ENCODE measurements at regions not wholly inside any gene's neighbourhood (a gene's known extent, or its start where the extent isn't known, plus 50 kb on each side); places are given as distances from the start of the nearest gene placed in this dataset.
A peak's percentile ranks its signal among the peaks of the same experiment; 100 is the strongest.

- H3K27ac ChIP-seq, result no peak overlapping the region
- intact Hi-C loops (cut with DNase I), result no loop called here
These were observed 98.9 kb upstream of the SLC5A12 start for GRCh38 chr11:26820739-26821138.

DNA sequence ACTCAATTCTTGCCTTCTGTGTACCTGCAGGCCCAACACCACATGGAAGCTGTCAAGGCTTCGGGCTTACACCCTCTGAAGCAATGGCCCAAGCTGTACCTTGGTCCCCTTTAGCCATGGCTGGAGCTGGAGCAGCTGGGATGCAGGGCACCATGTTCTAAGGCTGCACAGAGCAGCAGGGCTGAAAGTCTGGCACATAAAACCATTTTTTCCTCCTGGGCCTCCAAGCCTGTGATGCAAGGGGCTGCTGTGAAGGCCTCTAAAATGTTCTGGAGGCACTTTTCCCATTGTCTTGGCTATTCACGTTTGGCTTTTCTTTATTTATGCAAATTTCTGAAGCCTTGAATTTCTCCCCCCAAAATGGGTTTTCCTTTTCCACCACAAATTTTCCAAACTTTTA lies 102.1 kb upstream of the SLC5A12 start:
- no peak for DNase-seq
- no peak for TF ChIP-seq POLR2A (IDR thresholded peaks at IDR 0.05)
- peaks cover 0 to 33% (median 13%) of the 10 kb centered on the region in 12 donors for H3K9me3 ChIP-seq
- intact Hi-C loops (cut with DNase I), result no loop called here
- ATAC-seq, result no peak
- H3K27ac ChIP-seq, result no peak overlapping the region
- H3K4me3 ChIP-seq, result no peak overlapping the region
- H3K4me1 ChIP-seq, result no peaks in the 10 kb centered on the region
- 73 to 81% (median 78%) methylated on average over 2 of the region's 2 CpGs for whole genome bisulfite sequencing, 4 donors
- no peaks in the 10 kb centered on the region for H3K36me3 ChIP-seq
- no peaks in the 10 kb centered on the region for H3K27me3 ChIP-seq

More at GRCh38 chr11:26820739-26821138, 98.9 kb upstream of the SLC5A12 start:
- Histone ChIP-seq H3K9me3 (peaks cover 0 to 33% (median 13%) of the 10 kb centered on the region in 12 donors), H3K4me1 (no peaks in the 10 kb centered on the region), H3K36me3 (no peaks in the 10 kb centered on the region), H3K4me3 (no peak overlapping the region), H3K27me3 (no peaks in the 10 kb centered on the region)
- DNase-seq, result no peak
- ATAC-seq, result peak in 1 of 4 donors; percentile 64
- WGBS, 4 donors, result 33 to 90% (median 80%) methylated on average over 1 of the region's 1 CpG
- TF ChIP-seq, protein P1, sequence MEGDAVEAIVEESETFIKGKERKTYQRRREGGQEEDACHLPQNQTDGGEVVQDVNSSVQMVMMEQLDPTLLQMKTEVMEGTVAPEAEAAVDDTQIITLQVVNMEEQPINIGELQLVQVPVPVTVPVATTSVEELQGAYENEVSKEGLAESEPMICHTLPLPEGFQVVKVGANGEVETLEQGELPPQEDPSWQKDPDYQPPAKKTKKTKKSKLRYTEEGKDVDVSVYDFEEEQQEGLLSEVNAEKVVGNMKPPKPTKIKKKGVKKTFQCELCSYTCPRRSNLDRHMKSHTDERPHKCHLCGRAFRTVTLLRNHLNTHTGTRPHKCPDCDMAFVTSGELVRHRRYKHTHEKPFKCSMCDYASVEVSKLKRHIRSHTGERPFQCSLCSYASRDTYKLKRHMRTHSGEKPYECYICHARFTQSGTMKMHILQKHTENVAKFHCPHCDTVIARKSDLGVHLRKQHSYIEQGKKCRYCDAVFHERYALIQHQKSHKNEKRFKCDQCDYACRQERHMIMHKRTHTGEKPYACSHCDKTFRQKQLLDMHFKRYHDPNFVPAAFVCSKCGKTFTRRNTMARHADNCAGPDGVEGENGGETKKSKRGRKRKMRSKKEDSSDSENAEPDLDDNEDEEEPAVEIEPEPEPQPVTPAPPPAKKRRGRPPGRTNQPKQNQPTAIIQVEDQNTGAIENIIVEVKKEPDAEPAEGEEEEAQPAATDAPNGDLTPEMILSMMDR (IDR thresholded peaks at IDR 0.05), result no peak
- TF ChIP-seq POLR2A (IDR thresholded peaks at IDR 0.05), result no peak

GRCh38 chr11:26827567-26828081 lies 105.8 kb upstream of the SLC5A12 start:
- peak overlapping the region in 1 of 12 donors; percentile 7 for H3K27ac ChIP-seq
- intact Hi-C loops (cut with DNase I), result no loop called here
- no peak for DNase-seq
- H3K4me3 ChIP-seq, result no peak overlapping the region
- no peaks in the 10 kb centered on the region for H3K27me3 ChIP-seq
- TF ChIP-seq, protein P1 (IDR thresholded peaks at IDR 0.05), result no peak
- TF ChIP-seq POLR2A (IDR thresholded peaks at IDR 0.05), result no peak
- peaks cover 0 to 31% (median 13%) of the 10 kb centered on the region in 12 donors for H3K9me3 ChIP-seq
- H3K36me3 ChIP-seq, result no peaks in the 10 kb centered on the region
- ATAC-seq, result no peak
- H3K4me1 ChIP-seq, result no peaks in the 10 kb centered on the region
- 34 to 43% (median 40%) methylated on average over 10 of the region's 10 CpGs for WGBS, 4 donors

- intact Hi-C loops (cut with DNase I), result no loop called here
- H3K36me3 ChIP-seq, result no peaks in the 10 kb centered on the region
- ATAC-seq (no peak), DNase-seq (no peak)
- no peaks in the 10 kb centered on the region for H3K27me3 ChIP-seq
- H3K9me3 ChIP-seq, result peaks cover 0 to 25% (median 10%) of the 10 kb centered on the region in 12 donors
- no peak overlapping the region for H3K4me3 ChIP-seq
- TF ChIP-seq, protein P1 (IDR thresholded peaks at IDR 0.05), result no peak
- H3K27ac ChIP-seq, result peak overlapping the region in 1 of 12 donors; percentile 7
- no peaks in the 10 kb centered on the region for H3K4me1 ChIP-seq
- 44 to 61% (median 55%) methylated on average over 2 of the region's 2 CpGs for WGBS, 4 donors
These were observed 106.4 kb upstream of the SLC5A12 start for GRCh38 chr11:26828288-26828687.

GRCh38 chr11:26830218-26830617 lies 108.4 kb upstream of the SLC5A12 start:
- H3K27ac ChIP-seq, result no peak overlapping the region
- ATAC-seq, result no peak
- H3K27me3 ChIP-seq, result no peaks in the 10 kb centered on the region
- peaks cover 0 to 5% (median 0%) of the 10 kb centered on the region in 12 donors for H3K9me3 ChIP-seq
- DNase-seq, result no peak
- no peak overlapping the region for H3K4me3 ChIP-seq
- no peaks in the 10 kb centered on the region for H3K4me1 ChIP-seq
- no peaks in the 10 kb centered on the region for H3K36me3 ChIP-seq
- 79 to 83% (median 81%) methylated on average over 1 of the region's 1 CpG for WGBS, 4 donors
- intact Hi-C loops (cut with DNase I), result no loop called here
- TF ChIP-seq POLR2A (IDR thresholded peaks at IDR 0.05), result no peak
- TF ChIP-seq, protein P1 (IDR thresholded peaks at IDR 0.05), result no peak

Measured in heart left ventricle (tissue), 16 donors.